ENCODE measurements at regions not wholly inside any gene's neighbourhood (a gene's known extent, or its start where the extent isn't known, plus 50 kb on each side); places are given as distances from the start of the nearest gene placed in this dataset.

DNA sequence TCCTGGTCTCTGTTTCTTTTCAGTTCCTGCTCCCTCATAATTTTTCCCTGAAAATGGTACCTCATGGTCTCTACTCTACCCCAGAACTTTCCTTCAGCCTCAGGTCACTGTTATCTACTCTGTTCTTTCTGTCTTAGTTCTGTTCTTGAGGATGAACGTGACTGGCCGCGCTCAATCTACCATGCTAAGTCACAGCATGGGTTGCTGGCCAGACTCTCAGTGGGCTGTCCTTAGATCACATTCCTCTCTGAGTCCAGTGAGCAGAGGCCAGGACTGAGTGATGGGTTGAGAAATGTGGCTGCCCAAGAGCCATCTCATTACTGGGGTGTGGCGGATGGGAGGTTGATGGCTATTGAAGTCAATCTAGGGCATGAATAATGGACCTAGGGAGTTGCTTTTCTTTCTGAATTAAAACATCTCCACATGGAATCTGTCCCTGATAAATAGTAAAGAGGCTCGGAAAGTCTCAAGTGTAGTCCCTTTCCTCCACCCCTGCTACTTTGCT lies 164.0 kb upstream of the DTNBP1 start:
- Histone ChIP-seq H3K23ac (ENCODE audit: low read length in 2 of 2) (no peak overlapping the region), H3K79me1 (replicated peaks; ENCODE audit: low read length, poor library complexity, severe bottlenecking) (no peaks in the 10 kb centered on the region), H3K9me3 (ENCODE audit: control insufficient read depth, low read length) (no peaks in the 10 kb centered on the region), H3K4me1 (ENCODE audit: control insufficient read depth, insufficient read depth, low read depth, low read length) (no peaks in the 10 kb centered on the region), H3K4me3 (ENCODE audit: insufficient read depth in 1 of 2, low read depth in 1 of 2, low read length in 2 of 2) (no peak overlapping the region), H2BK15ac (ENCODE audit: low read depth, poor library complexity, severe bottlenecking) (no peak overlapping the region), H3K14ac (ENCODE audit: low read length in 2 of 2) (no peak overlapping the region), H3K4me2 (ENCODE audit: low read length, poor library complexity, severe bottlenecking) (no peak overlapping the region), H2BK120ac (ENCODE audit: low read depth, low read length) (no peak overlapping the region), H3K4ac (ENCODE audit: low read depth in 1 of 2, low read length in 2 of 2) (no peak overlapping the region), H2AFZ (ENCODE audit: low read depth, low read length) (no peak overlapping the region), H2AK5ac (ENCODE audit: low read length, severe bottlenecking) (no peak overlapping the region), H3K18ac (ENCODE audit: low read depth in 1 of 2, low read length in 2 of 2) (no peak overlapping the region), H3K9ac (ENCODE audit: low read length) (no peak overlapping the region), H2BK5ac (ENCODE audit: low read depth, low read length, poor library complexity, severe bottlenecking) (no peak overlapping the region), H4K91ac (ENCODE audit: low read length) (no peak overlapping the region), H3K27ac (ENCODE audit: low read length, poor library complexity, severe bottlenecking) (no peak overlapping the region), H2BK12ac (ENCODE audit: low read length in 2 of 2) (no peak overlapping the region), H3K27me3 (ENCODE audit: control insufficient read depth in 1 of 2, insufficient read depth in 1 of 2, low read length in 2 of 2) (peaks cover 6 to 18% of the 10 kb centered on the region in 2 experiments), H3K36me3 (ENCODE audit: control insufficient read depth in 1 of 2, insufficient read depth in 2 of 2, low read depth in 1 of 2, low read length in 2 of 2) (no peaks in the 10 kb centered on the region), H4K8ac (ENCODE audit: low read length) (no peak overlapping the region)
- WGBS: 90% methylated on average over 4 of the region's 5 CpGs
- DNase-seq: no peak

- Histone ChIP-seq H3K4ac (ENCODE audit: low read depth in 1 of 2, low read length in 2 of 2) (no peak overlapping the region), H2BK5ac (ENCODE audit: low read depth, low read length, poor library complexity, severe bottlenecking) (no peak overlapping the region), H3K4me3 (ENCODE audit: insufficient read depth in 1 of 2, low read depth in 1 of 2, low read length in 2 of 2) (no peak overlapping the region), H2BK120ac (ENCODE audit: low read depth, low read length) (no peak overlapping the region), H4K91ac (ENCODE audit: low read length) (no peak overlapping the region), H3K9ac (ENCODE audit: low read length) (no peak overlapping the region), H4K8ac (ENCODE audit: low read length) (no peak overlapping the region), H3K27ac (ENCODE audit: low read length, poor library complexity, severe bottlenecking) (no peak overlapping the region), H3K79me1 (replicated peaks; ENCODE audit: low read length, poor library complexity, severe bottlenecking) (no peaks in the 10 kb centered on the region), H2BK12ac (ENCODE audit: low read length in 2 of 2) (no peak overlapping the region), H2AK5ac (ENCODE audit: low read length, severe bottlenecking) (no peak overlapping the region), H2AFZ (ENCODE audit: low read depth, low read length) (no peak overlapping the region), H3K27me3 (ENCODE audit: control insufficient read depth in 1 of 2, insufficient read depth in 1 of 2, low read length in 2 of 2) (peaks cover 6 to 31% of the 10 kb centered on the region in 2 experiments), H3K18ac (ENCODE audit: low read depth in 1 of 2, low read length in 2 of 2) (no peak overlapping the region), H3K4me1 (ENCODE audit: control insufficient read depth, insufficient read depth, low read depth, low read length) (no peaks in the 10 kb centered on the region), H3K36me3 (ENCODE audit: control insufficient read depth in 1 of 2, insufficient read depth in 2 of 2, low read depth in 1 of 2, low read length in 2 of 2) (no peaks in the 10 kb centered on the region), H3K14ac (ENCODE audit: low read length in 2 of 2) (no peak overlapping the region), H2BK15ac (ENCODE audit: low read depth, poor library complexity, severe bottlenecking) (no peak overlapping the region), H3K23ac (ENCODE audit: low read length in 2 of 2) (no peak overlapping the region), H3K4me2 (ENCODE audit: low read length, poor library complexity, severe bottlenecking) (no peak overlapping the region), H3K9me3 (ENCODE audit: control insufficient read depth, low read length) (no peaks in the 10 kb centered on the region)
- WGBS: 93% methylated on average over 8 of the region's 8 CpGs
- DNase-seq: no peak
Measured at GRCh38 chr6:15825332-15825930, 162.6 kb upstream of the DTNBP1 start.

GRCh38 chr6:15824811-15825210 lies 162.0 kb upstream of the DTNBP1 start:
- Histone ChIP-seq H3K14ac (ENCODE audit: low read length in 2 of 2) (no peak overlapping the region), H3K4ac (ENCODE audit: low read depth in 1 of 2, low read length in 2 of 2) (no peak overlapping the region), H4K91ac (ENCODE audit: low read length) (no peak overlapping the region), H3K4me3 (ENCODE audit: insufficient read depth in 1 of 2, low read depth in 1 of 2, low read length in 2 of 2) (no peak overlapping the region), H3K36me3 (ENCODE audit: control insufficient read depth in 1 of 2, insufficient read depth in 2 of 2, low read depth in 1 of 2, low read length in 2 of 2) (no peaks in the 10 kb centered on the region), H2BK120ac (ENCODE audit: low read depth, low read length) (no peak overlapping the region), H3K23ac (ENCODE audit: low read length in 2 of 2) (no peak overlapping the region), H2BK5ac (ENCODE audit: low read depth, low read length, poor library complexity, severe bottlenecking) (no peak overlapping the region), H2BK15ac (ENCODE audit: low read depth, poor library complexity, severe bottlenecking) (no peak overlapping the region), H3K9me3 (ENCODE audit: control insufficient read depth, low read length) (no peaks in the 10 kb centered on the region), H3K4me2 (ENCODE audit: low read length, poor library complexity, severe bottlenecking) (no peak overlapping the region), H2BK12ac (ENCODE audit: low read length in 2 of 2) (no peak overlapping the region), H3K27me3 (ENCODE audit: control insufficient read depth in 1 of 2, insufficient read depth in 1 of 2, low read length in 2 of 2) (peaks cover 6 to 31% of the 10 kb centered on the region in 2 experiments), H3K79me1 (replicated peaks; ENCODE audit: low read length, poor library complexity, severe bottlenecking) (no peaks in the 10 kb centered on the region), H3K27ac (ENCODE audit: low read length, poor library complexity, severe bottlenecking) (no peak overlapping the region), H3K4me1 (ENCODE audit: control insufficient read depth, insufficient read depth, low read depth, low read length) (no peaks in the 10 kb centered on the region), H2AFZ (ENCODE audit: low read depth, low read length) (no peak overlapping the region), H3K9ac (ENCODE audit: low read length) (no peak overlapping the region), H4K8ac (ENCODE audit: low read length) (no peak overlapping the region), H2AK5ac (ENCODE audit: low read length, severe bottlenecking) (no peak overlapping the region), H3K18ac (ENCODE audit: low read depth in 1 of 2, low read length in 2 of 2) (no peak overlapping the region)
- 88% methylated on average over 5 of the region's 5 CpGs for WGBS
- DNase-seq: no peak

GRCh38 chr6:15823838-15824414 lies 161.1 kb upstream of the DTNBP1 start:
- 77% methylated on average over 2 of the region's 2 CpGs for WGBS
- DNase-seq: no peak

More at GRCh38 chr6:15823838-15824414, 161.1 kb upstream of the DTNBP1 start:
- no peak overlapping the region for H3K18ac ChIP-seq (ENCODE audit: low read depth in 1 of 2, low read length in 2 of 2)
- H4K8ac ChIP-seq (ENCODE audit: low read length): no peak overlapping the region
- no peak overlapping the region for H2BK5ac ChIP-seq (ENCODE audit: low read depth, low read length, poor library complexity, severe bottlenecking)
- H2BK12ac ChIP-seq (ENCODE audit: low read length in 2 of 2): no peak overlapping the region
- H3K4me1 ChIP-seq (ENCODE audit: control insufficient read depth, insufficient read depth, low read depth, low read length): no peaks in the 10 kb centered on the region
- no peak overlapping the region for H3K4me2 ChIP-seq (ENCODE audit: low read length, poor library complexity, severe bottlenecking)
- no peak overlapping the region for H3K14ac ChIP-seq (ENCODE audit: low read length in 2 of 2)
- H3K27ac ChIP-seq (ENCODE audit: low read length, poor library complexity, severe bottlenecking): no peak overlapping the region
- no peak overlapping the region for H2AK5ac ChIP-seq (ENCODE audit: low read length, severe bottlenecking)
- H3K36me3 ChIP-seq (ENCODE audit: control insufficient read depth in 1 of 2, insufficient read depth in 2 of 2, low read depth in 1 of 2, low read length in 2 of 2): no peaks in the 10 kb centered on the region
- no peak overlapping the region for H3K4ac ChIP-seq (ENCODE audit: low read depth in 1 of 2, low read length in 2 of 2)
- H2BK15ac ChIP-seq (ENCODE audit: low read depth, poor library complexity, severe bottlenecking): no peak overlapping the region
- H3K4me3 ChIP-seq (ENCODE audit: insufficient read depth in 1 of 2, low read depth in 1 of 2, low read length in 2 of 2): no peak overlapping the region
- peaks cover 6 to 31% of the 10 kb centered on the region in 2 experiments for H3K27me3 ChIP-seq (ENCODE audit: control insufficient read depth in 1 of 2, insufficient read depth in 1 of 2, low read length in 2 of 2)
- H3K79me1 ChIP-seq (replicated peaks; ENCODE audit: low read length, poor library complexity, severe bottlenecking): no peaks in the 10 kb centered on the region
- no peak overlapping the region for H3K23ac ChIP-seq (ENCODE audit: low read length in 2 of 2)
- no peak overlapping the region for H2BK120ac ChIP-seq (ENCODE audit: low read depth, low read length)
- H4K91ac ChIP-seq (ENCODE audit: low read length): no peak overlapping the region
- no peak overlapping the region for H2AFZ ChIP-seq (ENCODE audit: low read depth, low read length)
- no peaks in the 10 kb centered on the region for H3K9me3 ChIP-seq (ENCODE audit: control insufficient read depth, low read length)
- no peak overlapping the region for H3K9ac ChIP-seq (ENCODE audit: low read length)
